Liver (tissue), 7 donors: ENCODE measurements at regions not wholly inside any gene's neighbourhood (a gene's known extent, or its start where the extent isn't known, plus 50 kb on each side); places are given as distances from the start of the nearest gene placed in this dataset.

Source experiments
- DNase-seq: peaks from one replicate; pipeline ENCODE4 v3.0.0-alpha.2; 2017; ENCODE audit warnings: low spot score
- H3K27ac ChIP-seq, 2 donors: one replicate each; pipeline ENCODE4 v1.7.0; 2013; ENCODE audit warnings: inconsistent platforms in 2 of 2, low read length in 2 of 2, control low read depth in 1 of 2, low read depth in 1 of 2, mild to moderate bottlenecking in 1 of 2
- H3K27me3 ChIP-seq, 4 donors: one replicate each; pipeline versions ENCODE4 v1.6.1 to v1.7.0; 2013; ENCODE audit warnings: low read length in 3 of 4, inconsistent platforms in 1 of 4, mild to moderate bottlenecking in 1 of 4, moderate library complexity in 1 of 4; ENCODE audit not compliant: control insufficient read depth in 4 of 4, insufficient read depth in 4 of 4
- H3K36me3 ChIP-seq, 4 donors: one replicate each; pipeline versions ENCODE4 v1.6.1 to v1.7.0; 2013; ENCODE audit warnings: low read length in 3 of 4, mild to moderate bottlenecking in 3 of 4, low read depth in 1 of 4, moderate library complexity in 1 of 4; ENCODE audit not compliant: control insufficient read depth in 4 of 4, insufficient read depth in 3 of 4
- H3K4me1 ChIP-seq, 4 donors: one replicate each; pipeline versions ENCODE4 v1.6.1 to v1.7.0; 2013; ENCODE audit warnings: low read length in 3 of 4, mild to moderate bottlenecking in 3 of 4, moderate library complexity in 1 of 4; ENCODE audit not compliant: control insufficient read depth in 4 of 4, insufficient read depth in 4 of 4
- H3K4me3 ChIP-seq, 3 donors: one replicate each; pipeline versions ENCODE4 v1.6.1 to v1.7.0; 2013; ENCODE audit warnings: low read length in 3 of 3, control low read depth in 1 of 3, low read depth in 1 of 3, mild to moderate bottlenecking in 1 of 3
- H3K9ac ChIP-seq, 2 donors: one replicate each; pipeline ENCODE4 v1.7.0; 2013; ENCODE audit warnings: low read length in 2 of 2, mild to moderate bottlenecking in 2 of 2, moderate library complexity in 2 of 2, control low read depth in 1 of 2, low read depth in 1 of 2
- H3K9me3 ChIP-seq, 4 donors: one replicate each; pipeline versions ENCODE4 v1.6.1 to v1.7.0; 2013; ENCODE audit warnings: low read length in 3 of 4; ENCODE audit not compliant: control insufficient read depth in 4 of 4
- FOXA1 ChIP-seq: IDR thresholded peaks from 2 replicates; pipeline ENCODE4 v1.6.1; 2016; ENCODE audit warnings: antibody characterized with exemption
- FOXA2 ChIP-seq: IDR thresholded peaks from 2 replicates; pipeline ENCODE4 v1.6.1; 2016; ENCODE audit warnings: antibody characterized with exemption
- GABPA ChIP-seq, 2 donors: IDR thresholded peaks in 1 of 2; conservative IDR thresholded peaks in 1 of 2; 2 replicates each; pipeline ENCODE4 v1.6.1; 2016; ENCODE audit warnings: antibody characterized with exemption in 2 of 2, mild to moderate bottlenecking in 1 of 2, moderate library complexity in 1 of 2
- HNF4A ChIP-seq, 2 donors: conservative IDR thresholded peaks; 2 replicates each; pipeline ENCODE4 v1.6.1; 2016; ENCODE audit warnings: antibody characterized with exemption in 2 of 2, mild to moderate bottlenecking in 2 of 2
- RAD21 ChIP-seq, 2 donors: IDR thresholded peaks; 2 replicates each; pipeline ENCODE4 v1.6.1; 2016; ENCODE audit warnings: antibody characterized with exemption in 2 of 2, mild to moderate bottlenecking in 2 of 2
- SP1 ChIP-seq: IDR thresholded peaks from 2 replicates; pipeline ENCODE4 v1.6.1; 2018; ENCODE audit warnings: antibody characterized with exemption, mild to moderate bottlenecking
- YY1 ChIP-seq: IDR thresholded peaks from 2 replicates; pipeline ENCODE4 v1.6.1; 2016; ENCODE audit warnings: antibody characterized with exemption, mild to moderate bottlenecking
- WGBS: extraction: QIAGEN DNeasy Blood & Tissue Kit; methylation state at CpG from one replicate; pipeline ENCODE4 v1.1.7; 2013; 5-methylcytosine and 5-hydroxymethylcytosine counted together
- TF ChIP-seq, protein P1 (sequence below): IDR thresholded peaks from 2 replicates; pipeline ENCODE4 v1.6.1; 2016; ENCODE audit warnings: antibody characterized with exemption, mild to moderate bottlenecking
- donor health status: healthy.
- donor health status: healthy.
- donor health status: healthy.
- donor health status: healthy.

DNA sequence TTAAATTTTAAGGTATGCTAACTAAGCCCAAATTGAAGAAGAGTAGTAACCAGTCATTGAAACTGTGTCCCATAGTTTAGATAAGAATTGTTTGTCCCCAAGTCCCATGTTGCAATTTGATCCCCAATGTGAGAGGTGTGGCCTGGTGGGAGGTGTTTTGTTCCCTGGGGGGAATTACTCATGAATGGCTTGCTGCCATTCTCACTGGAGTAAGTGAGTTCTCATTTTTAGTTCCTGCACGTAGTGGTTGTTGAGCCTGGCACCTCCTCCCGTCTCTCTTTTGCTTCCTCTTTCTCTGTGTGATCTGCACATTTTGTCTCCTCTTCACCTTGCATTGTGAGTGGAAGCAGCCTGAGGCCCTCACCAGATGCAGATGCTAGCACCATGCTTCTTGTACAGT is 1271.0 kb downstream of the NSUN3 start:
- no peaks in the 10 kb centered on the region for H3K9me3 ChIP-seq
- H3K9ac ChIP-seq = no peak overlapping the region
- TF ChIP-seq, protein P1, sequence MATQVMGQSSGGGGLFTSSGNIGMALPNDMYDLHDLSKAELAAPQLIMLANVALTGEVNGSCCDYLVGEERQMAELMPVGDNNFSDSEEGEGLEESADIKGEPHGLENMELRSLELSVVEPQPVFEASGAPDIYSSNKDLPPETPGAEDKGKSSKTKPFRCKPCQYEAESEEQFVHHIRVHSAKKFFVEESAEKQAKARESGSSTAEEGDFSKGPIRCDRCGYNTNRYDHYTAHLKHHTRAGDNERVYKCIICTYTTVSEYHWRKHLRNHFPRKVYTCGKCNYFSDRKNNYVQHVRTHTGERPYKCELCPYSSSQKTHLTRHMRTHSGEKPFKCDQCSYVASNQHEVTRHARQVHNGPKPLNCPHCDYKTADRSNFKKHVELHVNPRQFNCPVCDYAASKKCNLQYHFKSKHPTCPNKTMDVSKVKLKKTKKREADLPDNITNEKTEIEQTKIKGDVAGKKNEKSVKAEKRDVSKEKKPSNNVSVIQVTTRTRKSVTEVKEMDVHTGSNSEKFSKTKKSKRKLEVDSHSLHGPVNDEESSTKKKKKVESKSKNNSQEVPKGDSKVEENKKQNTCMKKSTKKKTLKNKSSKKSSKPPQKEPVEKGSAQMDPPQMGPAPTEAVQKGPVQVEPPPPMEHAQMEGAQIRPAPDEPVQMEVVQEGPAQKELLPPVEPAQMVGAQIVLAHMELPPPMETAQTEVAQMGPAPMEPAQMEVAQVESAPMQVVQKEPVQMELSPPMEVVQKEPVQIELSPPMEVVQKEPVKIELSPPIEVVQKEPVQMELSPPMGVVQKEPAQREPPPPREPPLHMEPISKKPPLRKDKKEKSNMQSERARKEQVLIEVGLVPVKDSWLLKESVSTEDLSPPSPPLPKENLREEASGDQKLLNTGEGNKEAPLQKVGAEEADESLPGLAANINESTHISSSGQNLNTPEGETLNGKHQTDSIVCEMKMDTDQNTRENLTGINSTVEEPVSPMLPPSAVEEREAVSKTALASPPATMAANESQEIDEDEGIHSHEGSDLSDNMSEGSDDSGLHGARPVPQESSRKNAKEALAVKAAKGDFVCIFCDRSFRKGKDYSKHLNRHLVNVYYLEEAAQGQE = no peak
- H3K27ac ChIP-seq = no peak overlapping the region
- no peaks in the 10 kb centered on the region for H3K27me3 ChIP-seq
- H3K36me3 ChIP-seq = no peaks in the 10 kb centered on the region
- DNase-seq = no peak
- WGBS = 78% methylated on average over 2 of the region's 2 CpGs
- no peak overlapping the region for H3K4me3 ChIP-seq
- no peaks in the 10 kb centered on the region for H3K4me1 ChIP-seq

DNA sequence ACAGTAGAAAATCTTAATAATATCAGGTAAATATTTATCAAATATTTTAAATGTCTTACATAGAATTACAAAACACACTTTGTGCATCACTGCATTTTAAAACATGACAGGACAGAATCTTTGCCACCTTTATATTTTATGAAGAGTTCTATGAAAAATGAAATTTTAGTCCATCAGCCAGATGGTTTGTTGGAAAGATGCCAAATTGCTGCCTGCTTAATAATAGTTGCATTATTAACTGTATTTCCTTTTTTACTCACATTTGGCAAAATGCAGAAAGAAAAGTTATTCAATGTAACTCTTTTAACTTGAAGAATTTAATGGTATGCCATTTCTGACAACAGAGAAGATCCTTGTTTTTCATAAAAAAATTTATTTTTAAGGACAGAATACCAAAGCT is 1271.6 kb downstream of the NSUN3 start:
- TF ChIP-seq RAD21 (IDR thresholded peaks at IDR 0.05) = no peak
- no peak for TF ChIP-seq FOXA1
- no peak for TF ChIP-seq GABPA (IDR thresholded peaks at IDR 0.05 in 1 of 2, conservative IDR thresholded peaks at IDR 0.05 in 1 of 2)
- no peak overlapping the region for H3K4me3 ChIP-seq
- H3K9me3 ChIP-seq = no peaks in the 10 kb centered on the region
- H3K9ac ChIP-seq = no peak overlapping the region
- no peaks in the 10 kb centered on the region for H3K4me1 ChIP-seq
- H3K27ac ChIP-seq = no peak overlapping the region
- DNase-seq = no peak
- H3K36me3 ChIP-seq = no peaks in the 10 kb centered on the region
- H3K27me3 ChIP-seq = no peaks in the 10 kb centered on the region

DNA sequence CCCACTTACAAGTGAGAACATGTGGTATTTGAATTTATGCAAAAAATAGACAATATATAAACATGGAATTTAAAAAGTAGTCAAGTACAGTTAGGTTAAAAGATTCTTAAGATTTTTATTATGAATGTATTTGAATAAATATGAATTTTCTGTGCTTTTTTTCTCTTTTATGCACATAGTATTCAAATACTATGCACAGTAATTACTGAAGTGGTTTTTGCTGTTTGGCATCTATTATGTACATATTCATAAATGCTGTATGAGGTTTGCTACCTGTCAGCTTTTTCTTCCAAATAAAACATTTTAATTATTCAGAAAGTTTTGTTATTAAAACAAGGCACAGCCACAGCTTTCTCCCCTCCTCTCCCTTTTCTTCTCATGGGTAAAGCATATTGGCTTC is 1272.7 kb downstream of the NSUN3 start:
- no peaks in the 10 kb centered on the region for H3K4me1 ChIP-seq
- no peak for DNase-seq
- TF ChIP-seq FOXA2 (no peak), SP1 (no peak), YY1 (no peak)
- H3K27ac ChIP-seq = no peak overlapping the region
- H3K9me3 ChIP-seq = no peaks in the 10 kb centered on the region
- no peak overlapping the region for H3K9ac ChIP-seq
- H3K27me3 ChIP-seq = no peaks in the 10 kb centered on the region
- no peaks in the 10 kb centered on the region for H3K36me3 ChIP-seq
- H3K4me3 ChIP-seq = no peak overlapping the region

DNA sequence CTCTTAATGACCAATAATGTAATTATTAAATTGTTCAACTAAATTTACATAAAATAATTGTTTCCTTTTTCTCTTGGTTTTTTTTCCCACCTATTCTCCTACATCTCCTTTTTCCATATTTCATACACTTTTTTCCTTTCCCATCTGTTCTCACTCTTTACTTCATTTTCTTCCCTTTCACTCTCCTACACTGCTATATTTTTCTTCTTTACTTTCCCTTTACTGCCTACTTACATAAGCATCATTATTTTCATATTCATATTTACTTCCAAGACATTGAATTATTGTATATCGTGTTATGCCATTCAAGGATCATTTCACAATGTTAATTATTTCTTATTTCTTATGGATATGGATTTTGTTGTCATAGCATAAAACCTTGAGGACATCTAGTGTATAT is 1275.6 kb downstream of the NSUN3 start:
- whole genome bisulfite sequencing = 67% methylated on average over 1 of the region's 1 CpG
- no peak overlapping the region for H3K27ac ChIP-seq
- H3K4me3 ChIP-seq = no peak overlapping the region
- H3K9me3 ChIP-seq = no peaks in the 10 kb centered on the region
- H3K4me1 ChIP-seq = peaks cover 0 to 7% (median 3%) of the 10 kb centered on the region in 4 donors
- H3K27me3 ChIP-seq = no peaks in the 10 kb centered on the region
- TF ChIP-seq FOXA1 (no peak), SP1 (no peak), YY1 (no peak), HNF4A (conservative IDR thresholded peaks at IDR 0.05) (no peak), FOXA2 (no peak)
- DNase-seq = no peak
- H3K9ac ChIP-seq = no peak overlapping the region
- H3K36me3 ChIP-seq = no peaks in the 10 kb centered on the region
